WTC11 (cell line): ENCODE measurements at regions not wholly inside any gene's neighbourhood (a gene's known extent, or its start where the extent isn't known, plus 50 kb on each side); places are given as distances from the start of the nearest gene placed in this dataset.

ENCODE experiments used
- ATAC-seq: fragments of 200-7000 bp; cut with Tn5 transposase; 2 replicates; pipeline ENCODE4 v1.10.0; 2021; ENCODE audit warnings: mild to moderate bottlenecking, moderate library complexity
- CTCF ChIA-PET: fragments of 300-600 bp; sonication (Branson Sonifier 250); formaldehyde crosslinking; loops from one replicate; lab custom pipeline; 2021; ENCODE audit warnings: antibody characterized with exemption; lab: Charles Lee
- POLR2A ChIA-PET: fragments of 350-600 bp; sonication (Branson Sonifier 250); formaldehyde crosslinking; loops from one replicate; lab custom pipeline; 2021; ENCODE audit warnings: antibody characterized with exemption; lab: Charles Lee
- DNase-seq: peaks from one replicate; pipeline ENCODE4 v3.0.0; 2021; ENCODE audit warnings: low spot score
- H3K27ac Mint-ChIP-seq: 2 replicates; pipeline ENCODE4 v1.8.0; 2021; ENCODE audit warnings: mixed read lengths
- H3K27me3 Mint-ChIP-seq: 2 replicates; pipeline ENCODE4 v1.8.0; 2021; ENCODE audit warnings: low read depth, mild to moderate bottlenecking, moderate library complexity, mixed read lengths
- H3K36me3 Mint-ChIP-seq: 2 replicates; pipeline ENCODE4 v1.8.0; 2021; ENCODE audit warnings: mixed read lengths
- H3K4me1 Mint-ChIP-seq: 2 replicates; pipeline ENCODE4 v1.8.0; 2022; ENCODE audit warnings: mixed read lengths
- H3K4me3 Mint-ChIP-seq: 2 replicates; pipeline ENCODE4 v1.8.0; 2021; ENCODE audit warnings: mild to moderate bottlenecking, moderate library complexity, mixed read lengths
- H3K9me3 Mint-ChIP-seq: 2 replicates; pipeline ENCODE4 v1.8.0; 2021; ENCODE audit warnings: mixed read lengths
- CREM ChIP-seq: sonication (generic); formaldehyde crosslinking; IDR thresholded peaks from 2 replicates; pipeline ENCODE4 v1.8.1; 2022; ENCODE audit warnings: mild to moderate bottlenecking, missing genetic modification reagents, moderate library complexity
- ELF4 ChIP-seq: sonication (generic); formaldehyde crosslinking; IDR thresholded peaks from 2 replicates; pipeline ENCODE4 v1.8.1; 2022; ENCODE audit warnings: low read depth, mild to moderate bottlenecking, moderate library complexity, missing genetic modification reagents
- RELA ChIP-seq: sonication (generic); formaldehyde crosslinking; IDR thresholded peaks from 2 replicates; pipeline ENCODE4 v1.8.1; 2022; ENCODE audit warnings: missing genetic modification reagents, mild to moderate bottlenecking, borderline replicate concordance
- ZBTB21 ChIP-seq: sonication (generic); formaldehyde crosslinking; IDR thresholded peaks from 2 replicates; pipeline ENCODE4 v1.8.1; 2023; ENCODE audit warnings: mild to moderate bottlenecking, missing genetic modification reagents, borderline replicate concordance
- ZNF138 ChIP-seq: sonication (generic); formaldehyde crosslinking; conservative IDR thresholded peaks from 2 replicates; pipeline ENCODE4 v1.8.1; 2022; ENCODE audit warnings: mild to moderate bottlenecking, moderate library complexity, missing genetic modification reagents
- ZNF263 ChIP-seq: sonication (generic); formaldehyde crosslinking; IDR thresholded peaks from 2 replicates; pipeline ENCODE4 v1.8.1; 2022; ENCODE audit warnings: low read depth, mild to moderate bottlenecking, moderate library complexity, missing genetic modification reagents
- ZNF317 ChIP-seq: sonication (generic); formaldehyde crosslinking; IDR thresholded peaks from 2 replicates; pipeline ENCODE4 v1.8.1; 2023; ENCODE audit warnings: low read depth, mild to moderate bottlenecking, moderate library complexity, missing genetic modification reagents, borderline replicate concordance
- ZNF396 ChIP-seq: fragments of 250-450 bp; sonication (Bioruptor Pico); IDR thresholded peaks from 2 replicates; pipeline ENCODE4 v1.8.0; 2021; ENCODE audit warnings: mild to moderate bottlenecking, moderate library complexity, borderline replicate concordance
- ZNF423 ChIP-seq: fragments of 250-450 bp; sonication (Bioruptor Pico); IDR thresholded peaks from 2 replicates; pipeline ENCODE4 v2.1.2; 2022; ENCODE audit warnings: mild to moderate bottlenecking, moderate library complexity
- ZNF671 ChIP-seq: fragments of 250-450 bp; sonication (Bioruptor Pico); IDR thresholded peaks from 2 replicates; pipeline ENCODE4 v1.8.0; 2021; ENCODE audit warnings: mild to moderate bottlenecking
- TF ChIP-seq, protein P1 (sequence below): fragments of 250-450 bp; sonication (Bioruptor Pico); IDR thresholded peaks from 2 replicates; pipeline ENCODE4 v1.9.0; 2021; ENCODE audit warnings: mild to moderate bottlenecking, borderline replicate concordance
- TF ChIP-seq, protein P2 (sequence below): sonication (generic); formaldehyde crosslinking; IDR thresholded peaks from 2 replicates; pipeline ENCODE4 v1.8.0; 2023; ENCODE audit warnings: missing genetic modification reagents, mild to moderate bottlenecking, borderline replicate concordance
- TF ChIP-seq, protein P3 (sequence below): sonication (generic); formaldehyde crosslinking; IDR thresholded peaks from 2 replicates; pipeline ENCODE4 v1.8.0; 2022; ENCODE audit warnings: mild to moderate bottlenecking, missing genetic modification reagents

DNA sequence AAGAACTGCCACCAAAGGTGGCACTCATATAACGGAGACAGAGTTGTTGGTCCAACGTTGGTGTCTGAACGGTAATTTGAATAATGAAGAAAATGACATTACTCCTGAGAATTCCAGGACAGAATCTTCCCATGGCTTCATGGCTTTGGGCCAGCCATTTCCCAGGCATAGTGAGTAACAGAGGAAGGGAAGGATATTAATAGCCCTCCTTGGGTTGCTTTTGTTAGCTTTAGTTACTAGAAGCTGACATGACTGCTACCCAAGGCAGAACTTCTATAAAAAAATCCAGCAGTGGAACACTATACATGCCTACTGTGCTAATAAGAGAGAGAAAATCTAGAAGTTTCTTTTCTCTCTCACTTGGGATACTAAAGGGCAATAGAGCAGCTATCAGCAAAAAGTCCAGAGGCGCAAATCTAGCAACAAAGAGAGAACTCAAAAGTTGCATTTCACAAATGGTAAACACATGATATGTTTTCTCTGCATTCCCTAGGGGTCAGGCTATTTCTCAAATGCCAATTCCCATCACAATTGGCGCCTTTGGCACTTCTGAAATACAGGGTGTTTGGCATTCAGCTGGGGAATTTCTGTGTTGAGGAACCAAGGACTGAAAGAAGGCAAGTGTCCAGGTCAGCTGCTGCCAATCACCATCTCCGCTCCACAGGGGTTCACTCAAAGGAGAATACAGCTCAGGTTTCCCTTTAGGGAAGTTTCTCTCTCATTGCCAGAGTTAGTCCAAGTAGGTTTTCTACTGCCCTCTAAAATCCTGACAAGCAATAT lies 160.8 kb upstream of the KYNU start (continued):
- TF ChIP-seq, protein P1, sequence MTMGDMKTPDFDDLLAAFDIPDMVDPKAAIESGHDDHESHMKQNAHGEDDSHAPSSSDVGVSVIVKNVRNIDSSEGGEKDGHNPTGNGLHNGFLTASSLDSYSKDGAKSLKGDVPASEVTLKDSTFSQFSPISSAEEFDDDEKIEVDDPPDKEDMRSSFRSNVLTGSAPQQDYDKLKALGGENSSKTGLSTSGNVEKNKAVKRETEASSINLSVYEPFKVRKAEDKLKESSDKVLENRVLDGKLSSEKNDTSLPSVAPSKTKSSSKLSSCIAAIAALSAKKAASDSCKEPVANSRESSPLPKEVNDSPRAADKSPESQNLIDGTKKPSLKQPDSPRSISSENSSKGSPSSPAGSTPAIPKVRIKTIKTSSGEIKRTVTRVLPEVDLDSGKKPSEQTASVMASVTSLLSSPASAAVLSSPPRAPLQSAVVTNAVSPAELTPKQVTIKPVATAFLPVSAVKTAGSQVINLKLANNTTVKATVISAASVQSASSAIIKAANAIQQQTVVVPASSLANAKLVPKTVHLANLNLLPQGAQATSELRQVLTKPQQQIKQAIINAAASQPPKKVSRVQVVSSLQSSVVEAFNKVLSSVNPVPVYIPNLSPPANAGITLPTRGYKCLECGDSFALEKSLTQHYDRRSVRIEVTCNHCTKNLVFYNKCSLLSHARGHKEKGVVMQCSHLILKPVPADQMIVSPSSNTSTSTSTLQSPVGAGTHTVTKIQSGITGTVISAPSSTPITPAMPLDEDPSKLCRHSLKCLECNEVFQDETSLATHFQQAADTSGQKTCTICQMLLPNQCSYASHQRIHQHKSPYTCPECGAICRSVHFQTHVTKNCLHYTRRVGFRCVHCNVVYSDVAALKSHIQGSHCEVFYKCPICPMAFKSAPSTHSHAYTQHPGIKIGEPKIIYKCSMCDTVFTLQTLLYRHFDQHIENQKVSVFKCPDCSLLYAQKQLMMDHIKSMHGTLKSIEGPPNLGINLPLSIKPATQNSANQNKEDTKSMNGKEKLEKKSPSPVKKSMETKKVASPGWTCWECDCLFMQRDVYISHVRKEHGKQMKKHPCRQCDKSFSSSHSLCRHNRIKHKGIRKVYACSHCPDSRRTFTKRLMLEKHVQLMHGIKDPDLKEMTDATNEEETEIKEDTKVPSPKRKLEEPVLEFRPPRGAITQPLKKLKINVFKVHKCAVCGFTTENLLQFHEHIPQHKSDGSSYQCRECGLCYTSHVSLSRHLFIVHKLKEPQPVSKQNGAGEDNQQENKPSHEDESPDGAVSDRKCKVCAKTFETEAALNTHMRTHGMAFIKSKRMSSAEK (CRISPR knock-in tag) = no peak
- no peak for TF ChIP-seq ZNF138 (CRISPR knock-in tag)

DNA sequence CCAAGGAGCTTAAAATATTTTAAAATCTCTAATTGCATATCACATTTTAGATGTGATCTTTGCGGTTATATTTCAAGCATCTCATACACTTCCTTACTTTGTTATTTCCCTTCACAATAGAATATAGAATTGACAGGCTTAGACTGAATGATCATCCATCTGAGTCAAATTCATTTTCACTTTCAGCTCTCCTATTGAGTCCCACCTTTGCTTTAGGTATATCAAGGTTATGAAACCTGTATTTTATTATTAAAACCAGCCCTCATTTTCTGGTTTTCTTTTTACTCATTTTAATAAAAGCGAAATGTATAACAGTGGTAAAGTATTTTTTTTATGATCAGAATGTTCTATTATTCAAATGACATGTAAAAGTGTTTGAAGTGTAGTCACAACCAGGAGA lies 162.9 kb upstream of the KYNU start:
- H3K9me3 Mint-ChIP-seq = peaks cover 10% of the 10 kb centered on the region
- peaks cover 24% of the 10 kb centered on the region for H3K4me1 Mint-ChIP-seq
- no peak for ATAC-seq
- DNase-seq = no peak
- POLR2A ChIA-PET = no interaction called here
- H3K27ac Mint-ChIP-seq = no peak overlapping the region
- no peak overlapping the region for H3K4me3 Mint-ChIP-seq
- TF ChIP-seq ZNF423 (CRISPR knock-in tag) (no peak), ZNF396 (CRISPR knock-in tag) (no peak), ZNF263 (CRISPR knock-in tag) (no peak), ZNF138 (CRISPR knock-in tag) (no peak), ELF4 (CRISPR knock-in tag) (no peak), RELA (no peak), CREM (CRISPR knock-in tag) (no peak), ZBTB21 (CRISPR knock-in tag) (no peak), ZNF317 (CRISPR knock-in tag) (no peak), ZNF671 (no peak)
- TF ChIP-seq, protein P2, sequence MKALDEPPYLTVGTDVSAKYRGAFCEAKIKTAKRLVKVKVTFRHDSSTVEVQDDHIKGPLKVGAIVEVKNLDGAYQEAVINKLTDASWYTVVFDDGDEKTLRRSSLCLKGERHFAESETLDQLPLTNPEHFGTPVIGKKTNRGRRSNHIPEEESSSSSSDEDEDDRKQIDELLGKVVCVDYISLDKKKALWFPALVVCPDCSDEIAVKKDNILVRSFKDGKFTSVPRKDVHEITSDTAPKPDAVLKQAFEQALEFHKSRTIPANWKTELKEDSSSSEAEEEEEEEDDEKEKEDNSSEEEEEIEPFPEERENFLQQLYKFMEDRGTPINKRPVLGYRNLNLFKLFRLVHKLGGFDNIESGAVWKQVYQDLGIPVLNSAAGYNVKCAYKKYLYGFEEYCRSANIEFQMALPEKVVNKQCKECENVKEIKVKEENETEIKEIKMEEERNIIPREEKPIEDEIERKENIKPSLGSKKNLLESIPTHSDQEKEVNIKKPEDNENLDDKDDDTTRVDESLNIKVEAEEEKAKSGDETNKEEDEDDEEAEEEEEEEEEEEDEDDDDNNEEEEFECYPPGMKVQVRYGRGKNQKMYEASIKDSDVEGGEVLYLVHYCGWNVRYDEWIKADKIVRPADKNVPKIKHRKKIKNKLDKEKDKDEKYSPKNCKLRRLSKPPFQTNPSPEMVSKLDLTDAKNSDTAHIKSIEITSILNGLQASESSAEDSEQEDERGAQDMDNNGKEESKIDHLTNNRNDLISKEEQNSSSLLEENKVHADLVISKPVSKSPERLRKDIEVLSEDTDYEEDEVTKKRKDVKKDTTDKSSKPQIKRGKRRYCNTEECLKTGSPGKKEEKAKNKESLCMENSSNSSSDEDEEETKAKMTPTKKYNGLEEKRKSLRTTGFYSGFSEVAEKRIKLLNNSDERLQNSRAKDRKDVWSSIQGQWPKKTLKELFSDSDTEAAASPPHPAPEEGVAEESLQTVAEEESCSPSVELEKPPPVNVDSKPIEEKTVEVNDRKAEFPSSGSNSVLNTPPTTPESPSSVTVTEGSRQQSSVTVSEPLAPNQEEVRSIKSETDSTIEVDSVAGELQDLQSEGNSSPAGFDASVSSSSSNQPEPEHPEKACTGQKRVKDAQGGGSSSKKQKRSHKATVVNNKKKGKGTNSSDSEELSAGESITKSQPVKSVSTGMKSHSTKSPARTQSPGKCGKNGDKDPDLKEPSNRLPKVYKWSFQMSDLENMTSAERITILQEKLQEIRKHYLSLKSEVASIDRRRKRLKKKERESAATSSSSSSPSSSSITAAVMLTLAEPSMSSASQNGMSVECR (CRISPR knock-in tag) = no peak
- TF ChIP-seq, protein P3, sequence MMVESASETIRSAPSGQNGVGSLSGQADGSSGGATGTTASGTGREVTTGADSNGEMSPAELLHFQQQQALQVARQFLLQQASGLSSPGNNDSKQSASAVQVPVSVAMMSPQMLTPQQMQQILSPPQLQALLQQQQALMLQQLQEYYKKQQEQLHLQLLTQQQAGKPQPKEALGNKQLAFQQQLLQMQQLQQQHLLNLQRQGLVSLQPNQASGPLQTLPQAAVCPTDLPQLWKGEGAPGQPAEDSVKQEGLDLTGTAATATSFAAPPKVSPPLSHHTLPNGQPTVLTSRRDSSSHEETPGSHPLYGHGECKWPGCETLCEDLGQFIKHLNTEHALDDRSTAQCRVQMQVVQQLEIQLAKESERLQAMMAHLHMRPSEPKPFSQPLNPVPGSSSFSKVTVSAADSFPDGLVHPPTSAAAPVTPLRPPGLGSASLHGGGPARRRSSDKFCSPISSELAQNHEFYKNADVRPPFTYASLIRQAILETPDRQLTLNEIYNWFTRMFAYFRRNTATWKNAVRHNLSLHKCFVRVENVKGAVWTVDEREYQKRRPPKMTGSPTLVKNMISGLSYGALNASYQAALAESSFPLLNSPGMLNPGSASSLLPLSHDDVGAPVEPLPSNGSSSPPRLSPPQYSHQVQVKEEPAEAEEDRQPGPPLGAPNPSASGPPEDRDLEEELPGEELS (CRISPR knock-in tag) = no peak
- TF ChIP-seq, all 79 proteins: peak for 0
- Mint-ChIP-seq H3K27me3 (no peaks in the 10 kb centered on the region), H3K36me3 (no peaks in the 10 kb centered on the region)
- CTCF ChIA-PET = no interaction called here
